T-cell (primary cell): ENCODE measurements at regions not wholly inside any gene's neighbourhood (a gene's known extent, or its start where the extent isn't known, plus 50 kb on each side); places are given as distances from the start of the nearest gene placed in this dataset.

ENCODE experiments used
- ATAC-seq, 4 experiments: fragments of 200-7000 bp in 3 of 4; fragments of 150-1000 bp in 1 of 4; cut with Tn5 transposase; replicated peaks in 1 of 4; 1 replicate in 3 of 4; 2 replicates in 1 of 4; pipeline ENCODE4 v1.10.0; 2021; ENCODE audit warnings: moderate library complexity in 3 of 4, mild to moderate bottlenecking in 2 of 4, moderate number of reproducible peaks in 1 of 4
- CTCF ChIA-PET, 2 donors: fragments of 300-600 bp; sonication (Branson Sonifier 250); formaldehyde crosslinking; loops; one replicate each; lab custom pipeline; 2022; ENCODE audit warnings: antibody characterized with exemption in 2 of 2; lab: Charles Lee
- POLR2A ChIA-PET, 2 donors: fragments of 300-600 bp; sonication (Branson Sonifier 250); formaldehyde crosslinking; loops; one replicate each; lab custom pipeline; 2022; ENCODE audit warnings: antibody characterized with exemption in 2 of 2; lab: Charles Lee
- DNase-seq, 35 experiments: peaks; one replicate each; pipeline versions ENCODE4 v3.0.0 to v3.0.0-alpha.2; 2013 to 2023
- H3K27ac ChIP-seq: one replicate; pipeline ENCODE4 v1.5.1; 2013; ENCODE audit warnings: low read length
- H3K27me3 ChIP-seq, 2 experiments: replicated peaks in 1 of 2; 1 replicate in 1 of 2; 2 replicates in 1 of 2; pipeline versions ENCODE4 v1.6.1 to v1.7.0; 2013; ENCODE audit warnings: low read length in 1 of 2, mixed read lengths in 1 of 2; ENCODE audit not compliant: control insufficient read depth in 2 of 2, insufficient read depth in 2 of 2; ENCODE audit errors: extremely low read depth in 1 of 2
- H3K36me3 ChIP-seq, 2 donors: 1 replicate in 1 of 2; 2 replicates in 1 of 2; pipeline versions ENCODE4 v1.6.1 to v1.7.0; 2013; ENCODE audit warnings: low read length in 1 of 2; ENCODE audit not compliant: control insufficient read depth in 2 of 2, insufficient read depth in 1 of 2; ENCODE audit errors: extremely low read depth in 1 of 2
- H3K4me1 ChIP-seq, 2 experiments: 1 replicate in 1 of 2; 2 replicates in 1 of 2; pipeline versions ENCODE4 v1.6.1 to v1.7.0; 2013; ENCODE audit warnings: low read length in 2 of 2, mixed read lengths in 1 of 2; ENCODE audit not compliant: insufficient read depth in 2 of 2, control insufficient read depth in 1 of 2; ENCODE audit errors: extremely low read depth in 1 of 2
- H3K4me3 ChIP-seq, 2 donors: 1 replicate in 1 of 2; 2 replicates in 1 of 2; pipeline versions ENCODE4 v1.5.1 to v1.7.0; 2013; ENCODE audit warnings: mild to moderate bottlenecking in 2 of 2, low read length in 1 of 2, moderate library complexity in 1 of 2; ENCODE audit not compliant: control insufficient read depth in 1 of 2; ENCODE audit errors: extremely low read depth in 1 of 2
- H3K9me3 ChIP-seq: 2 replicates; pipeline ENCODE4 v1.7.0; 2013
- H3K27ac Mint-ChIP-seq, 2 donors: one replicate each; pipeline ENCODE4 v1.8.0; 2020 to 2021; ENCODE audit warnings: mild to moderate bottlenecking in 2 of 2, mixed read lengths in 2 of 2
- H3K27me3 Mint-ChIP-seq, 2 donors: one replicate each; pipeline ENCODE4 v1.8.0; 2021 to 2022; ENCODE audit warnings: mixed read lengths in 2 of 2
- H3K36me3 Mint-ChIP-seq: one replicate; pipeline ENCODE4 v1.8.0; 2021; ENCODE audit warnings: mixed read lengths
- H3K4me1 Mint-ChIP-seq, 3 donors: one replicate each; pipeline ENCODE4 v1.8.0; 2020 to 2022; ENCODE audit warnings: mixed read lengths in 3 of 3, mild to moderate bottlenecking in 1 of 3
- H3K4me3 Mint-ChIP-seq, 3 donors: one replicate each; pipeline ENCODE4 v1.8.0; 2020 to 2022; ENCODE audit warnings: mild to moderate bottlenecking in 3 of 3, mixed read lengths in 3 of 3, moderate library complexity in 3 of 3
- H3K9me3 Mint-ChIP-seq, 3 donors: one replicate each; pipeline ENCODE4 v1.8.0; 2020 to 2022; ENCODE audit warnings: mixed read lengths in 3 of 3
- WGBS: methylation state at CpG from one replicate; pipeline ENCODE4 v1.1.5; 2013; ENCODE audit warnings: missing lambda C conversion rate; ENCODE audit not compliant: insufficient coverage; 5-methylcytosine and 5-hydroxymethylcytosine counted together

DNA sequence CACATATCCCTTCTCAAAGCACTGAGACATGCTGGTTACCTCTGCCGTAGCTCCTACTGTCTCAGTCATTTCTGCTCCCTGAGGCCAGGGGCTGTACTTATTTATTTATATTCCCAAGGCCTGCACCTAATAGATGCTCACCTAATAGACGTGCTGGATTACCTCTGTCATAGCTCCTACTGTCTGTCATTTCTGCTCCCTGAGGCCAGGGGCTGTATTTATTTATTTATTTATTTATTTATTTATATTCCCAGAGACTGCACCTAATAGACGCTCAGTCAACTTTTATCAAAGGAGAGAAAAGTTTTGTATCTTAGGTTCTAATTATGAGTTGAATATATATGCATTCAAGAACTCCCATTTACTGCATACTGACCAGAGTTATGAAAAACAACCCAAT, 414.0 kb upstream of the TRIB2 start:
- H3K36me3 ChIP-seq, result no peaks in the 10 kb centered on the region
- WGBS, result 80% methylated on average over 1 of the region's 3 CpGs

DNA sequence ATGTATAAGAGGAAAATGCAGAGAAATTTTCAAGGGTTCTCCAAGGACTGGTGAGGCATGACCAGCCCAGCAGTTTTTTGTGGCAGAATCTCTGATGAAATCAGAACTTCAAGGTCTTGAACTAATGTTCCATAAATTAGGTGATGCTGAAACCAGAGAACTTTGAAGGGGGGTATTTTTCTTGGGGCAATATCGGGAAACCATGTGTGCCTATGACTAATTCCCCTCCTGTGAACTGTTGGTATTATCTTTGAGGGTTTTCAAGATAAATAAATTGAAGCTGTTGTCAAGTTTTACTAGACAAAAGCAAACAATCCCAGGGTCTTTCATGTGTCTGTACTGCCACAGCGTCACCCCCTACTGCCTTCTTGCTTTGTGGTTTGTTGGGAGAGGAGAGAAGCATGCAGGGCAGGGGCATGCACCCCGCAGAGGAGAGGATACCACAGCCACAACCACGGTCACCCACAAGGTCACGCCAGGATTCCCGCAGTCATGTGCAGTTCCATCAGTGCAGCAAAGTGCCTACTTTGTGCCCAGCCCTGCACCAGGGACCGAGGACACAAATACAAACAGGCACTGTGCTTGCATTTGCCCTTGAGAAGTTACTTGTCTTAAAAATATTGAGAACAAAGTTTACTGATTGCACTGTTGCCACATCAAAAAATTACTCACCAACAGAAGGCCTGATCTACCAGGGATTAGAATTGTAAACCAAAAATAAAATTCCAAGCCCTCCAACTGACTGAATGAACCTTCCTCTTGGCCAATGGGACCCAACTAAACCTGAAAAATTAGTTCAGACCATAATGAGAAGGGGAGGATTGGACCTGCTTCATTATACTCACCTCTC, 413.3 kb upstream of the TRIB2 start:
- POLR2A ChIA-PET, result no interaction called here
- DNase-seq, result peak in 13 of 35 experiments; percentile 6 to 34 (median 14)

More for the DNA sequence above, 414.0 kb upstream of the TRIB2 start:
- DNase-seq (no peak), ATAC-seq (no peak)
- Histone ChIP-seq H3K4me1 (peaks cover 23 to 29% of the 10 kb centered on the region in 2 experiments), H3K27me3 (no peaks in the 10 kb centered on the region), H3K4me3 (no peak overlapping the region), H3K27ac (no peak overlapping the region), H3K9me3 (no peaks in the 10 kb centered on the region)
- Mint-ChIP-seq H3K27me3 (no peaks in the 10 kb centered on the region), H3K4me3 (peak overlapping the region in 1 of 3 donors; percentile 71), H3K27ac (peak overlapping the region; percentile 21 to 83), H3K9me3 (no peaks in the 10 kb centered on the region), H3K36me3 (no peaks in the 10 kb centered on the region), H3K4me1 (peaks cover 37 to 44% (median 39%) of the 10 kb centered on the region in 3 donors)
- CTCF ChIA-PET, result no interaction called here
- POLR2A ChIA-PET, result no interaction called here

DNA sequence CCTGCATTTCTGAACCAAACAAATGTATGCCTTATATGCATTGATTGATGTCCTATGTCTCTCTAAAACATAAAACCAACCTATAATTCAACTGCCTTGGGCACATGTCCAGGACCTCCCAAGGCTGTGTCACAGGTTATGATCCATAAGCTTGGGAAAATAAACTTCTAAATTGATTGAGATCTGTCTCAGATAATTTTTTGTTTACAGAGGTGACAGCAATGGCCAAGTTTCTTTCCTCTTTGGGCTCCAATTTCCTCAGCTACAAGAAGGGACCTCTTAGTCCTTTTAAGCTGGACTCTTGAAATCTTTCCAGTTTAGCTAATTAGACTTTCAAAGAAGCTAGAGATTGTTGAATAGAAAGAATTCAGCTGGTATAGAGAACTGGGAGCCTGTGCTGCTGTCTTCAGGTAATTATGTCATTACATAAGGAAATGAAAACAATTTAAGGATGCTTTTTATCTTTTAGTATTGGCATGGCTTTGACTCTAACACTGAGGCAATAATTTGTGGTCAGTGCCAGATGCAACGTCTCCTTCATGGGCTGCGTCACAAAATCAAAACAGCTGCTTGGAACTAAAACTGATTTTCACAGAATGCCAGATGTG, 412.1 kb upstream of the TRIB2 start:
- WGBS, result 86% methylated on average over 1 of the region's 2 CpGs
- H3K4me3 Mint-ChIP-seq, result no peak overlapping the region

More for the DNA sequence above, 413.3 kb upstream of the TRIB2 start:
- no peaks in the 10 kb centered on the region for H3K36me3 ChIP-seq
- Mint-ChIP-seq H3K27ac (peak overlapping the region; percentile 30 to 82), H3K27me3 (no peaks in the 10 kb centered on the region), H3K36me3 (no peaks in the 10 kb centered on the region), H3K4me3 (peak overlapping the region in 1 of 3 donors; percentile 71), H3K9me3 (no peaks in the 10 kb centered on the region), H3K4me1 (peaks cover 37 to 49% (median 40%) of the 10 kb centered on the region in 3 donors)
- peak; percentile 36 to 66 (median 44) for ATAC-seq
- H3K27ac ChIP-seq, result no peak overlapping the region
- H3K4me3 ChIP-seq, result no peak overlapping the region
- H3K9me3 ChIP-seq, result no peaks in the 10 kb centered on the region
- CTCF ChIA-PET, result no interaction called here
- peaks cover 23 to 29% of the 10 kb centered on the region in 2 experiments for H3K4me1 ChIP-seq
- WGBS, result 10% methylated on average over 4 of the region's 7 CpGs
- no peaks in the 10 kb centered on the region for H3K27me3 ChIP-seq

DNA sequence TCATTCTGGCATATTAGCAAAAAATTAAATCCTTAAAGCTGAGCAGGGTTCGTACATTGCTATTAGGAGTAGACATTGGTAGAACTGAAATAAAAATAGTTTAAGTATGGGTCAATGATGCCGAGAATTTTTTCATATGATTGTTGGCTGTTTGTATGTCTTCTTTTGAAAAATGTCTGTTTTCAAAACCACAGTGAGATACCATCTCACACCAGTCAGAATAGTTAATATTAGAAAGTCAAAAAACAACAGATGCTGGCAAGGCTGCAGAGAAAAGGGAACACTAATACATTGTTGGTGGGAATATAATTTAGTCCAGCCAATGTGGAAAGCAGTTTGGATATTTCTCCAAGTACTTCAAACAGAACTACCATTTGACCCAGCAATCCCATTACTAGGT, 410.8 kb upstream of the TRIB2 start:
- Mint-ChIP-seq H3K27me3 (no peaks in the 10 kb centered on the region), H3K9me3 (no peaks in the 10 kb centered on the region), H3K36me3 (no peaks in the 10 kb centered on the region), H3K4me3 (no peak overlapping the region), H3K27ac (no peak overlapping the region), H3K4me1 (peaks cover 58 to 71% (median 64%) of the 10 kb centered on the region in 3 donors)
- Histone ChIP-seq H3K4me1 (peaks cover 32 to 37% of the 10 kb centered on the region in 2 experiments), H3K4me3 (no peak overlapping the region), H3K27me3 (no peaks in the 10 kb centered on the region), H3K36me3 (no peaks in the 10 kb centered on the region), H3K27ac (no peak overlapping the region), H3K9me3 (no peaks in the 10 kb centered on the region)
- 100% methylated on average over 1 of the region's 2 CpGs for WGBS
- ATAC-seq (no peak), DNase-seq (no peak)
- CTCF ChIA-PET, result no interaction called here
- POLR2A ChIA-PET, result no interaction called here

More for the DNA sequence above, 412.1 kb upstream of the TRIB2 start:
- no peak overlapping the region for H3K27ac ChIP-seq
- POLR2A ChIA-PET, result no interaction called here
- no peaks in the 10 kb centered on the region for H3K27me3 ChIP-seq
- H3K4me3 ChIP-seq, result no peak overlapping the region
- H3K36me3 ChIP-seq, result no peaks in the 10 kb centered on the region
- no peak for ATAC-seq
- H3K4me1 ChIP-seq, result peaks cover 25 to 32% of the 10 kb centered on the region in 2 experiments
- Mint-ChIP-seq H3K27ac (peak overlapping the region in 1 of 2 donors; percentile 18), H3K36me3 (no peaks in the 10 kb centered on the region), H3K4me1 (peaks cover 45 to 60% (median 51%) of the 10 kb centered on the region in 3 donors), H3K27me3 (no peaks in the 10 kb centered on the region), H3K9me3 (no peaks in the 10 kb centered on the region)
- H3K9me3 ChIP-seq, result no peaks in the 10 kb centered on the region
- CTCF ChIA-PET, result no interaction called here
- DNase-seq, result no peak

DNA sequence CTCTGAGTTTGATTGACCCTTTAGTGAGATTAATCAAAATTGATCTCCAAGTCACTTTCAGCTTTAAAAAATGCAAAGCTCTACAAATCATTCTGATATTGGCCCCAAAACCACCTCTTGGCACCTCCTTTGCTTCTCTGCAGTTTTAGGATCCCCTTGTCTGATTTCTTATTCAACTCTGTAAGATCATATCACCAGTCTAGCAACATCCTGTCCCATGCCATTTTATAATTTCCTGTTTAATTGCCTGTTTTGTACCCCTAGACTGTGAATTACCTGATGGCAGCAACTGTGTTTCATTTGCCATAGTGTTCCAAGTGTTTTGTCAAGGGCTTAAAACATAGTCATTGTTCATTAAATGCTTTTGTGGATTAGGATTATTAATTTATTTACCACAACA, 406.3 kb upstream of the TRIB2 start:
- Histone ChIP-seq H3K27me3 (no peaks in the 10 kb centered on the region), H3K4me3 (no peak overlapping the region), H3K9me3 (no peaks in the 10 kb centered on the region), H3K4me1 (peaks cover 8 to 13% of the 10 kb centered on the region in 2 experiments), H3K36me3 (no peaks in the 10 kb centered on the region), H3K27ac (no peak overlapping the region)
- no peaks in the 10 kb centered on the region for H3K27me3 Mint-ChIP-seq
- peaks cover 48 to 59% (median 50%) of the 10 kb centered on the region in 3 donors for H3K4me1 Mint-ChIP-seq
- H3K9me3 Mint-ChIP-seq, result no peaks in the 10 kb centered on the region
- peak overlapping the region in 1 of 3 donors; percentile 1 for H3K4me3 Mint-ChIP-seq
- peak; percentile 50 to 77 (median 62) for ATAC-seq
- POLR2A ChIA-PET, result no interaction called here
- DNase-seq, result peak in 1 of 35 experiments; percentile 16
- H3K36me3 Mint-ChIP-seq, result no peaks in the 10 kb centered on the region
- CTCF ChIA-PET, result no interaction called here
- peak overlapping the region; percentile 58 to 79 for H3K27ac Mint-ChIP-seq

DNA sequence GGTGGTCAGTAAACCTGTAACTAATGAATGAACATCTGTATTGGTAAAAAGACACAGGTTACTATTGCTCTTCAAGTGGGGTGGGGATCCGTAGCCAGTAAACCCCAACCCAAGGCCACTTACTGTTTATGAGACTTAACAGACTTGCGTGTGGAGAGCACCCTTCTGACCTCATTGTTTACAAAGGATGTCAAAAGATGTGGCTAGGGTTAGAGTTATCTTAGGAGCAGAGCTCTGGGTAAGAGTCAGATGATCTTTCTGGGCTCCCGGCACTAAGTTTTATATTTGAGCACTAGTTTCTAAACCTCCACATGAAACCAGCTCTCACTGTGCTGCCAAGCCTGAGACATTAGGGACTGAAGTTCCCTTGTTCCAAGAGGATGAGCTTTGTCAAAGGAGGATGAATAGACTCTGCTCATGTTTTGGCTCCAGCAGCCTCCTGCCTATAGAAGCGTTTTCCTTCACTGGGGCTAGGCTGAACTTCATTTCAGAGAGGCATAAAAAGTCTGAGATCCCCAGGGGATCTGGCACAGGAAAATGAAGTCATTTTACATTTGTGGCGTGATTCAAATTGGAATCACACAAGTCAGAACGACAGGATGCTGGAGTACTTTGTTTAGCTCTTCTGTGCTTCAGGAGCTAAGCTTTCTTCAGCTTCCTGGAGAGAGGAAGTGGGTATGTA, 403.1 kb upstream of the TRIB2 start:
- Histone ChIP-seq H3K27ac (no peak overlapping the region), H3K4me3 (no peak overlapping the region), H3K36me3 (no peaks in the 10 kb centered on the region), H3K9me3 (no peaks in the 10 kb centered on the region), H3K27me3 (no peaks in the 10 kb centered on the region), H3K4me1 (peaks cover 8 to 13% of the 10 kb centered on the region in 2 experiments)
- WGBS, result 71% methylated on average over 4 of the region's 6 CpGs
- DNase-seq (no peak), ATAC-seq (peak in 3 of 4 experiments; percentile 51 to 63 (median 60))
- no peaks in the 10 kb centered on the region for H3K27me3 Mint-ChIP-seq
- POLR2A ChIA-PET, result no interaction called here
- H3K4me1 Mint-ChIP-seq, result peaks cover 45 to 51% (median 50%) of the 10 kb centered on the region in 3 donors
- CTCF ChIA-PET, result no interaction called here
- H3K36me3 Mint-ChIP-seq, result no peaks in the 10 kb centered on the region
- peak overlapping the region in 1 of 2 donors; percentile 11 for H3K27ac Mint-ChIP-seq
- no peaks in the 10 kb centered on the region for H3K9me3 Mint-ChIP-seq
- no peak overlapping the region for H3K4me3 Mint-ChIP-seq
